ENCODE measurements at regions not wholly inside any gene's neighbourhood (a gene's known extent, or its start where the extent isn't known, plus 50 kb on each side); places are given as distances from the start of the nearest gene placed in this dataset.

DNA sequence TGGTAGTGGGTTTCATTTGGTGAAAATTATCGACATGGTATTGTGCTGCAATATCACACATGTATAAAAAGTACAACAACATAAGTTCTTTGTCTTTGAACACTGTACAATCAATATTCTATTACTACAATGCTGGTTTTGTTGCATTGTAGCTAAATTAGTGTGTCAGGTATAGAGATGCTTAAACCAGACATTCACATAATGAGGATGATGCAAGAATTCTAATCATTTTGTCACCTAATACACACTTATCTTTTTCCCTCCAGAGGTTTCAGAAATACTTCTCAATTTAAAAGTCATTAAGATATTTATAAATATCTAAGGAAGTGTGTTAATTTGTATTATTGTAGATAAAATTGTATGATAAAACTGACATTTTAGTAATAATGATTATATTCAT is 174.8 kb upstream of the MAN1A1 start:
- POLR2A ChIA-PET = interaction anchor here (0.6 kb wide), 1 partner anchor 412 kb away, joined by 3 read pairs; no protein-coding TSS in a partner anchor
- H3K27ac ChIP-seq (ENCODE audit: extremely low read depth, low read depth, low read length) = no peak overlapping the region
- H3K4me2 ChIP-seq (ENCODE audit: insufficient read depth, low read length) = no peak overlapping the region
- FAIRE-seq = no peak
- 0 out of 2 replicates have a peak overlapping the region, but pooled peaks have one; percentile 28 for H2AFZ ChIP-seq (ENCODE audit: low read depth, low read length)
- H3K9me3 ChIP-seq (replicated peaks; ENCODE audit: control insufficient read depth, insufficient read depth, low read depth, low read length) = no peaks in the 10 kb centered on the region
- no peaks in the 10 kb centered on the region for H3K27me3 ChIP-seq (ENCODE audit: control insufficient read depth in 2 of 2, insufficient read depth in 2 of 2, low read length in 2 of 2)
- intact Hi-C loops (cut with micrococcal nuclease) = no loop called here
- BruUV-seq (replicated peaks) = no TSS peak
- WGBS (ENCODE audit: insufficient coverage, low coverage, missing lambda C conversion rate) = 26% methylated on average over 1 of the region's 1 CpG
- CTCF ChIA-PET (ENCODE audit: low intra/inter-chr PET ratio) = no interaction called here
- H3K9ac ChIP-seq (ENCODE audit: insufficient read depth in 1 of 2, low read depth in 2 of 2, low read length in 2 of 2) = no peak overlapping the region
- in situ Hi-C loops (cut with MboI) = no loop called here
- H3K4me3 ChIP-seq = no peak overlapping the region
- no peaks in the 10 kb centered on the region for H3K36me3 ChIP-seq (ENCODE audit: control insufficient read depth, insufficient read depth, low read length)
- no peak for DNase-seq (ENCODE audit: extremely low read depth in 1 of 4, low spot score in 3 of 4)
- no peaks in the 10 kb centered on the region for H4K20me1 ChIP-seq (replicated peaks; ENCODE audit: control insufficient read depth, insufficient read depth, low read length)
- peaks cover 0 to 12% of the 10 kb centered on the region in 2 experiments; a peak in 2 of 5 replicates for H3K4me1 ChIP-seq (replicated peaks in 1 of 2; ENCODE audit: control insufficient read depth in 2 of 2, insufficient read depth in 2 of 2, low read length in 2 of 2)
- H3K9me1 ChIP-seq (ENCODE audit: control insufficient read depth, insufficient read depth, low read length) = no peaks in the 10 kb centered on the region
- no peaks in the 10 kb centered on the region for H3K79me2 ChIP-seq (ENCODE audit: control insufficient read depth, insufficient read depth, low read length)
- ATAC-seq = no peak
- TF ChIP-seq TRIM24 (IDR thresholded peaks at IDR 0.05) = peak; percentile 80 to 82
- TF ChIP-seq, protein P1, sequence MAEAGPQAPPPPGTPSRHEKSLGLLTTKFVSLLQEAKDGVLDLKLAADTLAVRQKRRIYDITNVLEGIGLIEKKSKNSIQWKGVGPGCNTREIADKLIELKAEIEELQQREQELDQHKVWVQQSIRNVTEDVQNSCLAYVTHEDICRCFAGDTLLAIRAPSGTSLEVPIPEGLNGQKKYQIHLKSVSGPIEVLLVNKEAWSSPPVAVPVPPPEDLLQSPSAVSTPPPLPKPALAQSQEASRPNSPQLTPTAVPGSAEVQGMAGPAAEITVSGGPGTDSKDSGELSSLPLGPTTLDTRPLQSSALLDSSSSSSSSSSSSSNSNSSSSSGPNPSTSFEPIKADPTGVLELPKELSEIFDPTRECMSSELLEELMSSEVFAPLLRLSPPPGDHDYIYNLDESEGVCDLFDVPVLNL (CRISPR knock-in tag; IDR thresholded peaks at IDR 0.05; ENCODE audit: low read depth) = no peak
- TF ChIP-seq, protein P2, sequence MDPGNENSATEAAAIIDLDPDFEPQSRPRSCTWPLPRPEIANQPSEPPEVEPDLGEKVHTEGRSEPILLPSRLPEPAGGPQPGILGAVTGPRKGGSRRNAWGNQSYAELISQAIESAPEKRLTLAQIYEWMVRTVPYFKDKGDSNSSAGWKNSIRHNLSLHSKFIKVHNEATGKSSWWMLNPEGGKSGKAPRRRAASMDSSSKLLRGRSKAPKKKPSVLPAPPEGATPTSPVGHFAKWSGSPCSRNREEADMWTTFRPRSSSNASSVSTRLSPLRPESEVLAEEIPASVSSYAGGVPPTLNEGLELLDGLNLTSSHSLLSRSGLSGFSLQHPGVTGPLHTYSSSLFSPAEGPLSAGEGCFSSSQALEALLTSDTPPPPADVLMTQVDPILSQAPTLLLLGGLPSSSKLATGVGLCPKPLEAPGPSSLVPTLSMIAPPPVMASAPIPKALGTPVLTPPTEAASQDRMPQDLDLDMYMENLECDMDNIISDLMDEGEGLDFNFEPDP (CRISPR knock-in tag; IDR thresholded peaks at IDR 0.05) = no peak
- no peak for TF ChIP-seq SMARCA5 (IDR thresholded peaks at IDR 0.05)
- TF ChIP-seq, protein P3, sequence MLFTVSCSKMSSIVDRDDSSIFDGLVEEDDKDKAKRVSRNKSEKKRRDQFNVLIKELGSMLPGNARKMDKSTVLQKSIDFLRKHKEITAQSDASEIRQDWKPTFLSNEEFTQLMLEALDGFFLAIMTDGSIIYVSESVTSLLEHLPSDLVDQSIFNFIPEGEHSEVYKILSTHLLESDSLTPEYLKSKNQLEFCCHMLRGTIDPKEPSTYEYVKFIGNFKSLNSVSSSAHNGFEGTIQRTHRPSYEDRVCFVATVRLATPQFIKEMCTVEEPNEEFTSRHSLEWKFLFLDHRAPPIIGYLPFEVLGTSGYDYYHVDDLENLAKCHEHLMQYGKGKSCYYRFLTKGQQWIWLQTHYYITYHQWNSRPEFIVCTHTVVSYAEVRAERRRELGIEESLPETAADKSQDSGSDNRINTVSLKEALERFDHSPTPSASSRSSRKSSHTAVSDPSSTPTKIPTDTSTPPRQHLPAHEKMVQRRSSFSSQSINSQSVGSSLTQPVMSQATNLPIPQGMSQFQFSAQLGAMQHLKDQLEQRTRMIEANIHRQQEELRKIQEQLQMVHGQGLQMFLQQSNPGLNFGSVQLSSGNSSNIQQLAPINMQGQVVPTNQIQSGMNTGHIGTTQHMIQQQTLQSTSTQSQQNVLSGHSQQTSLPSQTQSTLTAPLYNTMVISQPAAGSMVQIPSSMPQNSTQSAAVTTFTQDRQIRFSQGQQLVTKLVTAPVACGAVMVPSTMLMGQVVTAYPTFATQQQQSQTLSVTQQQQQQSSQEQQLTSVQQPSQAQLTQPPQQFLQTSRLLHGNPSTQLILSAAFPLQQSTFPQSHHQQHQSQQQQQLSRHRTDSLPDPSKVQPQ (CRISPR knock-in tag; IDR thresholded peaks at IDR 0.05; ENCODE audit: borderline replicate concordance) = no peak
- no peak for TF ChIP-seq GTF2E2 (tag; IDR thresholded peaks at IDR 0.05)
- no peak for TF ChIP-seq PHF20 (IDR thresholded peaks at IDR 0.05; ENCODE audit: partially characterized antibody)
- TF ChIP-seq, protein P4, sequence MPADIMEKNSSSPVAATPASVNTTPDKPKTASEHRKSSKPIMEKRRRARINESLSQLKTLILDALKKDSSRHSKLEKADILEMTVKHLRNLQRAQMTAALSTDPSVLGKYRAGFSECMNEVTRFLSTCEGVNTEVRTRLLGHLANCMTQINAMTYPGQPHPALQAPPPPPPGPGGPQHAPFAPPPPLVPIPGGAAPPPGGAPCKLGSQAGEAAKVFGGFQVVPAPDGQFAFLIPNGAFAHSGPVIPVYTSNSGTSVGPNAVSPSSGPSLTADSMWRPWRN (IDR thresholded peaks at IDR 0.05; ENCODE audit: low read depth) = no peak
- TF ChIP-seq, protein P5, sequence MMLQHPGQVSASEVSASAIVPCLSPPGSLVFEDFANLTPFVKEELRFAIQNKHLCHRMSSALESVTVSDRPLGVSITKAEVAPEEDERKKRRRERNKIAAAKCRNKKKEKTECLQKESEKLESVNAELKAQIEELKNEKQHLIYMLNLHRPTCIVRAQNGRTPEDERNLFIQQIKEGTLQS (IDR thresholded peaks at IDR 0.05) = peak; percentile 89
- TF ChIP-seq, protein P5 (CRISPR knock-in tag; conservative IDR thresholded peaks at IDR 0.05) = no peak
- TF ChIP-seq ZNF436 (CRISPR knock-in tag; IDR thresholded peaks at IDR 0.05) = no peak
- TF ChIP-seq JUND (IDR thresholded peaks at IDR 0.05; ENCODE audit: borderline replicate concordance, low read depth, low read length) = 0 out of 2 replicates have a peak, but pooled peaks have one; percentile 21
- TF ChIP-seq JUND (tag; IDR thresholded peaks at IDR 0.05; ENCODE audit: borderline replicate concordance, low read depth, low read length) = no peak
- TF ChIP-seq, protein P6, sequence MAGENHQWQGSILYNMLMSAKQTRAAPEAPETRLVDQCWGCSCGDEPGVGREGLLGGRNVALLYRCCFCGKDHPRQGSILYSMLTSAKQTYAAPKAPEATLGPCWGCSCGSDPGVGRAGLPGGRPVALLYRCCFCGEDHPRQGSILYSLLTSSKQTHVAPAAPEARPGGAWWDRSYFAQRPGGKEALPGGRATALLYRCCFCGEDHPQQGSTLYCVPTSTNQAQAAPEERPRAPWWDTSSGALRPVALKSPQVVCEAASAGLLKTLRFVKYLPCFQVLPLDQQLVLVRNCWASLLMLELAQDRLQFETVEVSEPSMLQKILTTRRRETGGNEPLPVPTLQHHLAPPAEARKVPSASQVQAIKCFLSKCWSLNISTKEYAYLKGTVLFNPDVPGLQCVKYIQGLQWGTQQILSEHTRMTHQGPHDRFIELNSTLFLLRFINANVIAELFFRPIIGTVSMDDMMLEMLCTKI (IDR thresholded peaks at IDR 0.05; ENCODE audit: partially characterized antibody) = no peak
